ENCODE measurements at regions not wholly inside any gene's neighbourhood (a gene's known extent, or its start where the extent isn't known, plus 50 kb on each side); places are given as distances from the start of the nearest gene placed in this dataset.

DNA sequence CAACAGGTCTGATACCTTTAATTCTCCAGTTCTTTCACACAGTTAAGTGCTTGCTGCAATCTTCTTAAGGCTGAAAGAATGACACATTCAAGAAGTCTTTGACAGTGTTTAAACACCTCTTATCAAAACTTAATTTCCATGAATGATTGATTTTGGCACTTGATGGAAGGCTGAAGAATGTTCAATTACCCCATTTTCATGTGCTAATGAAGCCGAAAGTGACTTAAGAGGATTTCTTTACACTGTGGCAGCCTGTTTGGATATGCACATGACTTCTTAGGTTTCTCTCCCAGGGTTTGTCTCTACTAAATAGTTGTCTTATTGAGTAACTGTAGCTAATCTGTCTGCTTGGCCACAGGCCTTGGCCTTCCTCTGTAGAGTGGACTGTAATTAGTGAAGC is 81.1 kb upstream of the PRDM1 start:
- no peak overlapping the region for H3K9ac ChIP-seq (ENCODE audit: low read length)
- no peaks in the 10 kb centered on the region for H3K27me3 ChIP-seq (ENCODE audit: low read length)
- H3F3A ChIP-seq (ENCODE audit: insufficient read depth) = no peaks in the 10 kb centered on the region
- H3K9me3 ChIP-seq (ENCODE audit: insufficient read depth, low read length) = no peaks in the 10 kb centered on the region
- H4K20me1 ChIP-seq (ENCODE audit: low read depth, low read length) = no peaks in the 10 kb centered on the region
- H3K36me3 ChIP-seq (ENCODE audit: low read length) = no peaks in the 10 kb centered on the region
- TF ChIP-seq EZH2phosphoT487 (conservative IDR thresholded peaks at IDR 0.05; ENCODE audit: low read length) = no peak
- TF ChIP-seq, protein P1, sequence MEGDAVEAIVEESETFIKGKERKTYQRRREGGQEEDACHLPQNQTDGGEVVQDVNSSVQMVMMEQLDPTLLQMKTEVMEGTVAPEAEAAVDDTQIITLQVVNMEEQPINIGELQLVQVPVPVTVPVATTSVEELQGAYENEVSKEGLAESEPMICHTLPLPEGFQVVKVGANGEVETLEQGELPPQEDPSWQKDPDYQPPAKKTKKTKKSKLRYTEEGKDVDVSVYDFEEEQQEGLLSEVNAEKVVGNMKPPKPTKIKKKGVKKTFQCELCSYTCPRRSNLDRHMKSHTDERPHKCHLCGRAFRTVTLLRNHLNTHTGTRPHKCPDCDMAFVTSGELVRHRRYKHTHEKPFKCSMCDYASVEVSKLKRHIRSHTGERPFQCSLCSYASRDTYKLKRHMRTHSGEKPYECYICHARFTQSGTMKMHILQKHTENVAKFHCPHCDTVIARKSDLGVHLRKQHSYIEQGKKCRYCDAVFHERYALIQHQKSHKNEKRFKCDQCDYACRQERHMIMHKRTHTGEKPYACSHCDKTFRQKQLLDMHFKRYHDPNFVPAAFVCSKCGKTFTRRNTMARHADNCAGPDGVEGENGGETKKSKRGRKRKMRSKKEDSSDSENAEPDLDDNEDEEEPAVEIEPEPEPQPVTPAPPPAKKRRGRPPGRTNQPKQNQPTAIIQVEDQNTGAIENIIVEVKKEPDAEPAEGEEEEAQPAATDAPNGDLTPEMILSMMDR (IDR thresholded peaks at IDR 0.05; ENCODE audit: insufficient read depth, low read length, poor library complexity, severe bottlenecking) = no peak
- H3K27ac ChIP-seq (ENCODE audit: low read depth, low read length) = no peak overlapping the region
- H3K9me2 ChIP-seq (replicated peaks; ENCODE audit: insufficient read depth, low read length) = no peaks in the 10 kb centered on the region
- H3K4me3 ChIP-seq (ENCODE audit: insufficient read depth, low read length, poor library complexity, severe bottlenecking) = no peak overlapping the region
- no peak overlapping the region for H3K4me2 ChIP-seq (ENCODE audit: low read depth, low read length, poor library complexity, severe bottlenecking)
- H3K79me2 ChIP-seq (ENCODE audit: insufficient read depth, low read length) = no peaks in the 10 kb centered on the region
- H2AFZ ChIP-seq (ENCODE audit: low read depth, low read length, severe bottlenecking) = no peak overlapping the region

DNA sequence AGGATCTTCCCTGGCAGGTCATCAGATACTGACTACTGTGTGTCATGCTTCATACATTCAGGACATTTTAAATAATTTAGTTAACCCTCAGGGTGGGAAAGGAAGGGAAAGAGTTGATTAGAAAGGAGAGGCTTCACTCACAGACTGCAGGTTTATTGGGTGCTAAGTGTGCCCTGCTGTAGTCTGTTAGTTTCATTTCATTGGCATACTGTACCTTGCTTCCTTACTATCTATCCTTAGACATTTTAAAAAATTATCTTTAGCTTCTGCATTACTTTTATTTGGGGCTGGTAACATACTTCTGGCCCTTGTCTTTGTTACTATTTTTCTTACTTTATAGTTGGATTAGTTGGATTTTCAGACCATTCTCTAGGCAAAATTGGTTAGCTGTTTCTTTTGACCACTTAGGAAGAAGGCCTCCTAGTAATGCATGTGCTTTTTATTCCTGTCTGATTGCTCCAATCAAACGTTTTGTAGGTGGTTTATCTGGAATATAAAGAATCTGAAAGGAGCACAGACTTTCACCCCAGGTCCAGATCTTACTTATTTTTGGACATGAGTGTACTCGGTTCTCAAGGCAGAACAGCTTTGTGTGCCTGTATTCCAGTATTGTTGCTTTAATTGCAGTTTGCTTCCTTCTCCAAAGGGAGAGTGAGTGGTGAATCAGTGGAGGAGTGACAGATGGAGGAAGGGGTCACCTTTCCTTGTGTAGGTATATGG is 82.7 kb upstream of the PRDM1 start:
- H2AFZ ChIP-seq (ENCODE audit: low read depth, low read length, severe bottlenecking) = no peak overlapping the region
- H3K27ac ChIP-seq (ENCODE audit: low read depth, low read length) = no peak overlapping the region
- no peaks in the 10 kb centered on the region for H3K9me2 ChIP-seq (replicated peaks; ENCODE audit: insufficient read depth, low read length)
- no peak overlapping the region for H3K4me2 ChIP-seq (ENCODE audit: low read depth, low read length, poor library complexity, severe bottlenecking)
- no peaks in the 10 kb centered on the region for H4K20me1 ChIP-seq (ENCODE audit: low read depth, low read length)
- TF ChIP-seq EZH2phosphoT487 (conservative IDR thresholded peaks at IDR 0.05; ENCODE audit: low read length) = no peak
- TF ChIP-seq, protein P1 (IDR thresholded peaks at IDR 0.05; ENCODE audit: insufficient read depth, low read length, poor library complexity, severe bottlenecking) = no peak
- no peaks in the 10 kb centered on the region for H3F3A ChIP-seq (ENCODE audit: insufficient read depth)
- no peaks in the 10 kb centered on the region for H3K79me2 ChIP-seq (ENCODE audit: insufficient read depth, low read length)
- H3K27me3 ChIP-seq (ENCODE audit: low read length) = no peaks in the 10 kb centered on the region
- H3K9me3 ChIP-seq (ENCODE audit: insufficient read depth, low read length) = no peaks in the 10 kb centered on the region
- H3K4me3 ChIP-seq (ENCODE audit: insufficient read depth, low read length, poor library complexity, severe bottlenecking) = no peak overlapping the region
- no peaks in the 10 kb centered on the region for H3K36me3 ChIP-seq (ENCODE audit: low read length)
- no peak overlapping the region for H3K9ac ChIP-seq (ENCODE audit: low read length)

DNA sequence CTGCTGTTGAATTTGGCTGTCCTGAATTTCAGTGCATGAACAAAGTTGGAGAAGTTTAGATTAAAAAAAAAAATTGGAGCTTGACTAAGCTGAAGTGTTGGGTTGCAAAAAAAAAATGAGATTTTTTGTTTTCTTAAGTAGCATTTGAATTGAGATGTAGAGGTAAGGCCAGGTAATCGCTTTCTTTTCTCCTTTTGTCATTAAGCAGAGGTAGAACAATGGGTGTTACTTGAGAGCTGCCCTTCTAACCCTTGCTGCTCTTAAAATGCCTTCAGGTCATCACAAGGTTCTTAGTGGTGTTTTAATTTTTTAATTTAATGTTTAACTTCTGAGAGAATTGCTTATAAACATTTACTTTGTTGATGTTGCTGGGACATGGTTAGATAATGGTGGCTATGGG is 84.1 kb upstream of the PRDM1 start:
- no peaks in the 10 kb centered on the region for H3K27me3 ChIP-seq (ENCODE audit: low read length)
- H3K9me2 ChIP-seq (replicated peaks; ENCODE audit: insufficient read depth, low read length) = no peaks in the 10 kb centered on the region
- H3K9me3 ChIP-seq (ENCODE audit: insufficient read depth, low read length) = no peaks in the 10 kb centered on the region
- H4K20me1 ChIP-seq (ENCODE audit: low read depth, low read length) = no peaks in the 10 kb centered on the region
- H3K36me3 ChIP-seq (ENCODE audit: low read length) = no peaks in the 10 kb centered on the region
- H2AFZ ChIP-seq (ENCODE audit: low read depth, low read length, severe bottlenecking) = no peak overlapping the region
- no peak overlapping the region for H3K9ac ChIP-seq (ENCODE audit: low read length)
- H3K4me2 ChIP-seq (ENCODE audit: low read depth, low read length, poor library complexity, severe bottlenecking) = no peak overlapping the region
- H3K79me2 ChIP-seq (ENCODE audit: insufficient read depth, low read length) = no peaks in the 10 kb centered on the region
- no peaks in the 10 kb centered on the region for H3F3A ChIP-seq (ENCODE audit: insufficient read depth)
- no peak overlapping the region for H3K4me3 ChIP-seq (ENCODE audit: insufficient read depth, low read length, poor library complexity, severe bottlenecking)
- TF ChIP-seq, protein P1 (IDR thresholded peaks at IDR 0.05; ENCODE audit: insufficient read depth, low read length, poor library complexity, severe bottlenecking) = no peak
- no peak for TF ChIP-seq EZH2phosphoT487 (conservative IDR thresholded peaks at IDR 0.05; ENCODE audit: low read length)
- H3K27ac ChIP-seq (ENCODE audit: low read depth, low read length) = no peak overlapping the region
